H9 (cell line): ENCODE measurements at regions not wholly inside any gene's neighbourhood (a gene's known extent, or its start where the extent isn't known, plus 50 kb on each side); places are given as distances from the start of the nearest gene placed in this dataset.

Experiments
- DNase-seq: peaks from one replicate; pipeline ENCODE4 v3.0.0-alpha.2; 2017
- H2AFZ ChIP-seq: one replicate; pipeline ENCODE4 v1.6.1; 2013; ENCODE audit warnings: mild to moderate bottlenecking, low read length, control low read depth, moderate library complexity
- H2AK5ac ChIP-seq: 2 replicates; pipeline ENCODE4 v1.6.1; 2013; ENCODE audit warnings: low read length, control low read depth, mixed read lengths; ENCODE audit not compliant: insufficient read length
- H2BK120ac ChIP-seq: one replicate; pipeline ENCODE4 v1.6.1; 2013; ENCODE audit warnings: low read depth, mild to moderate bottlenecking, low read length, control low read depth, inconsistent platforms; ENCODE audit not compliant: poor library complexity, severe bottlenecking
- H2BK12ac ChIP-seq: 2 replicates; pipeline ENCODE4 v1.6.1; 2013; ENCODE audit warnings: low read length, control low read depth, mixed read lengths, low read depth; ENCODE audit not compliant: insufficient read length
- H2BK15ac ChIP-seq: 2 replicates; pipeline ENCODE4 v1.6.1; 2013; ENCODE audit warnings: low read depth, low read length, control low read depth
- H2BK20ac ChIP-seq: one replicate; pipeline ENCODE4 v1.6.1; 2013; ENCODE audit warnings: low read depth, mild to moderate bottlenecking, low read length, control low read depth, inconsistent platforms; ENCODE audit not compliant: poor library complexity, severe bottlenecking
- H2BK5ac ChIP-seq: 2 replicates; pipeline ENCODE4 v1.6.1; 2013; ENCODE audit warnings: low read length, control low read depth, mixed read lengths; ENCODE audit not compliant: insufficient read length
- H3K14ac ChIP-seq: 2 replicates; pipeline ENCODE4 v1.6.1; 2013; ENCODE audit warnings: low read length, control low read depth; ENCODE audit not compliant: insufficient read depth
- H3K18ac ChIP-seq: 2 replicates; pipeline ENCODE4 v1.6.1; 2013; ENCODE audit warnings: low read depth, mild to moderate bottlenecking, mixed read lengths, low read length, control low read depth; ENCODE audit not compliant: insufficient read length
- H3K23ac ChIP-seq: 2 replicates; pipeline ENCODE4 v1.6.1; 2013; ENCODE audit warnings: low read length, control low read depth, mixed read lengths, low read depth; ENCODE audit not compliant: insufficient read length
- H3K23me2 ChIP-seq: 2 replicates; pipeline ENCODE4 v1.6.1; 2013; ENCODE audit warnings: low read depth, mild to moderate bottlenecking, mixed read lengths, low read length, control low read depth; ENCODE audit not compliant: insufficient read length, poor library complexity, severe bottlenecking
- H3K27ac ChIP-seq: 2 replicates; pipeline ENCODE4 v1.5.1; 2013; ENCODE audit warnings: low read length, control low read depth, mixed read lengths, low read depth; ENCODE audit not compliant: insufficient read length
- H3K27me3 ChIP-seq: 2 replicates; pipeline ENCODE4 v1.6.1; 2013; ENCODE audit warnings: low read length, control low read depth, inconsistent platforms; ENCODE audit not compliant: insufficient read depth
- H3K4ac ChIP-seq: 2 replicates; pipeline ENCODE4 v1.6.1; 2013; ENCODE audit warnings: low read depth, mild to moderate bottlenecking, control low read depth, inconsistent platforms, low read length, moderate library complexity
- H3K4me1 ChIP-seq: 2 replicates; pipeline ENCODE4 v1.6.1; 2013; ENCODE audit warnings: low read length, control low read depth, inconsistent platforms; ENCODE audit not compliant: insufficient read depth
- H3K4me2 ChIP-seq: 2 replicates; pipeline ENCODE4 v1.6.1; 2013; ENCODE audit warnings: low read length, control low read depth, mixed read lengths; ENCODE audit not compliant: insufficient read length, insufficient read depth
- H3K56ac ChIP-seq: 2 replicates; pipeline ENCODE4 v1.6.1; 2013; ENCODE audit warnings: low read depth, mild to moderate bottlenecking, mixed read lengths, low read length, control low read depth; ENCODE audit not compliant: insufficient read length
- H3K79me1 ChIP-seq: 2 replicates; pipeline ENCODE4 v1.6.1; 2013; ENCODE audit warnings: low read depth, mild to moderate bottlenecking, moderate library complexity, low read length, control low read depth, inconsistent platforms; ENCODE audit not compliant: insufficient read depth, poor library complexity, severe bottlenecking
- H3K79me2 ChIP-seq: 2 replicates; pipeline ENCODE4 v1.6.1; 2013; ENCODE audit warnings: low read length, control low read depth, inconsistent platforms; ENCODE audit not compliant: insufficient read depth
- H3K9ac ChIP-seq: 2 replicates; pipeline ENCODE4 v1.6.1; 2013; ENCODE audit warnings: low read length, control low read depth, mixed read lengths; ENCODE audit not compliant: insufficient read length; ENCODE audit errors: extremely low read depth
- H3K9me3 ChIP-seq: one replicate; pipeline ENCODE4 v1.6.1; 2013; ENCODE audit warnings: low read depth, low read length, inconsistent platforms; ENCODE audit not compliant: control insufficient read depth
- H3T11ph ChIP-seq: one replicate; pipeline ENCODE4 v1.6.1; 2013; ENCODE audit warnings: mild to moderate bottlenecking, low read length, control low read depth, inconsistent platforms
- H4K20me1 ChIP-seq: one replicate; pipeline ENCODE4 v1.6.1; 2013; ENCODE audit not compliant: control insufficient read depth, insufficient read length, insufficient read depth
- H4K5ac ChIP-seq: 2 replicates; pipeline ENCODE4 v1.6.1; 2013; ENCODE audit warnings: low read depth, mild to moderate bottlenecking, mixed read lengths, low read length, control low read depth; ENCODE audit not compliant: insufficient read length
- H4K8ac ChIP-seq: replicated peaks from 2 replicates; pipeline ENCODE4 v1.6.1; 2013; ENCODE audit warnings: low read length, control low read depth, mixed read lengths, low read depth; ENCODE audit not compliant: insufficient read length
- H4K91ac ChIP-seq: 2 replicates; pipeline ENCODE4 v1.6.1; 2013; ENCODE audit warnings: low read depth, mild to moderate bottlenecking, moderate library complexity, mixed read lengths, low read length, control low read depth; ENCODE audit not compliant: insufficient read length
- H3K27ac Mint-ChIP-seq, 3 experiments: 2 replicates in 2 of 3; 3 replicates in 1 of 3; pipeline ENCODE4 v1.8.0; 2020 to 2021; ENCODE audit warnings: mixed read lengths in 3 of 3, mild to moderate bottlenecking in 1 of 3, moderate library complexity in 1 of 3
- H3K27me3 Mint-ChIP-seq: 2 replicates; pipeline ENCODE4 v1.8.0; 2021; ENCODE audit warnings: low read depth, mild to moderate bottlenecking, moderate library complexity, mixed read lengths
- H3K36me3 Mint-ChIP-seq, 3 experiments: 2 replicates in 2 of 3; 3 replicates in 1 of 3; pipeline ENCODE4 v1.8.0; 2020 to 2021; ENCODE audit warnings: low read depth in 3 of 3, mixed read lengths in 3 of 3; ENCODE audit not compliant: insufficient read depth in 1 of 3
- H3K4me1 Mint-ChIP-seq, 2 experiments: 2 replicates each; pipeline ENCODE4 v1.8.0; 2020; ENCODE audit warnings: mixed read lengths in 2 of 2
- H3K4me3 Mint-ChIP-seq, 2 experiments: 2 replicates in 1 of 2; 3 replicates in 1 of 2; pipeline ENCODE4 v1.8.0; 2020 to 2021; ENCODE audit warnings: mild to moderate bottlenecking in 2 of 2, mixed read lengths in 2 of 2, moderate library complexity in 1 of 2
- H3K9me3 Mint-ChIP-seq, 2 experiments: 2 replicates in 1 of 2; 3 replicates in 1 of 2; pipeline ENCODE4 v1.8.0; 2020; ENCODE audit warnings: mild to moderate bottlenecking in 2 of 2, mixed read lengths in 2 of 2, moderate library complexity in 1 of 2
- WGBS: extraction: QIAGEN DNeasy Blood & Tissue Kit; methylation state at CpG from one replicate; pipeline ENCODE4 v1.1.7; 2013; ENCODE audit warnings: missing lambda C conversion rate, low lambda C conversion rate, mixed read lengths; ENCODE audit not compliant: insufficient read length; ENCODE audit errors: extremely low coverage; 5-methylcytosine and 5-hydroxymethylcytosine counted together
- TF ChIP-seq, protein P1 (sequence below): fragments of 200-600 bp; sonication (generic); conservative IDR thresholded peaks from 3 replicates; pipeline ENCODE4 v1.8.0; 2021; ENCODE audit warnings: antibody characterized with exemption, mild to moderate bottlenecking

GRCh38 chr2:79248776-79249175 lies 89.2 kb upstream of the REG3A start:
- DNase-seq: no peak
- H2BK12ac ChIP-seq: no peak overlapping the region
- no peak overlapping the region for H3K4me3 Mint-ChIP-seq
- no peak overlapping the region for H3K23ac ChIP-seq
- no peak overlapping the region for H2AFZ ChIP-seq
- H2BK20ac ChIP-seq: no peak overlapping the region
- no peak overlapping the region for H2BK5ac ChIP-seq
- H3K9me3 Mint-ChIP-seq: no peaks in the 10 kb centered on the region
- H3K36me3 Mint-ChIP-seq: no peaks in the 10 kb centered on the region
- H3K27me3 Mint-ChIP-seq: no peaks in the 10 kb centered on the region; the same call in 1 of the 2 replicates
- peaks cover 0 to 5% of the 10 kb centered on the region in 2 experiments; a peak in 2 of 4 replicates for H3K4me1 Mint-ChIP-seq
- H3K23me2 ChIP-seq: no peaks in the 10 kb centered on the region
- H3K27me3 ChIP-seq: no peaks in the 10 kb centered on the region
- H3K27ac Mint-ChIP-seq: no peak overlapping the region
- H2BK15ac ChIP-seq: no peak overlapping the region
- no peak overlapping the region for H3K4ac ChIP-seq
- no peaks in the 10 kb centered on the region for H4K20me1 ChIP-seq
- H4K8ac ChIP-seq: no peak overlapping the region
- no peak overlapping the region for H2BK120ac ChIP-seq
- H4K5ac ChIP-seq: no peak overlapping the region
- no peaks in the 10 kb centered on the region for H3K4me1 ChIP-seq
- no peak overlapping the region for H3T11ph ChIP-seq
- no peaks in the 10 kb centered on the region for H3K9me3 ChIP-seq
- H3K27ac ChIP-seq: no peak overlapping the region
- no peak overlapping the region for H2AK5ac ChIP-seq
- TF ChIP-seq, protein P1, sequence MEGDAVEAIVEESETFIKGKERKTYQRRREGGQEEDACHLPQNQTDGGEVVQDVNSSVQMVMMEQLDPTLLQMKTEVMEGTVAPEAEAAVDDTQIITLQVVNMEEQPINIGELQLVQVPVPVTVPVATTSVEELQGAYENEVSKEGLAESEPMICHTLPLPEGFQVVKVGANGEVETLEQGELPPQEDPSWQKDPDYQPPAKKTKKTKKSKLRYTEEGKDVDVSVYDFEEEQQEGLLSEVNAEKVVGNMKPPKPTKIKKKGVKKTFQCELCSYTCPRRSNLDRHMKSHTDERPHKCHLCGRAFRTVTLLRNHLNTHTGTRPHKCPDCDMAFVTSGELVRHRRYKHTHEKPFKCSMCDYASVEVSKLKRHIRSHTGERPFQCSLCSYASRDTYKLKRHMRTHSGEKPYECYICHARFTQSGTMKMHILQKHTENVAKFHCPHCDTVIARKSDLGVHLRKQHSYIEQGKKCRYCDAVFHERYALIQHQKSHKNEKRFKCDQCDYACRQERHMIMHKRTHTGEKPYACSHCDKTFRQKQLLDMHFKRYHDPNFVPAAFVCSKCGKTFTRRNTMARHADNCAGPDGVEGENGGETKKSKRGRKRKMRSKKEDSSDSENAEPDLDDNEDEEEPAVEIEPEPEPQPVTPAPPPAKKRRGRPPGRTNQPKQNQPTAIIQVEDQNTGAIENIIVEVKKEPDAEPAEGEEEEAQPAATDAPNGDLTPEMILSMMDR: no peak
- H3K9ac ChIP-seq: no peak overlapping the region
- no peak overlapping the region for H3K4me2 ChIP-seq
- no peak overlapping the region for H3K56ac ChIP-seq
- H3K79me1 ChIP-seq: no peaks in the 10 kb centered on the region
- H3K79me2 ChIP-seq: no peaks in the 10 kb centered on the region
- no CpG with 5 or more reads among the region's 1 CpG for WGBS
- H4K91ac ChIP-seq: no peak overlapping the region
- no peak overlapping the region for H3K18ac ChIP-seq
- H3K14ac ChIP-seq: no peak overlapping the region
